Panc1 (cell line): ENCODE measurements at regions not wholly inside any gene's neighbourhood (a gene's known extent, or its start where the extent isn't known, plus 50 kb on each side); places are given as distances from the start of the nearest gene placed in this dataset.

Source experiments
- ATAC-seq: fragments of 200-7000 bp; cut with Tn5 transposase; 2 replicates; pipeline ENCODE4 v1.9.1; 2020; ENCODE audit warnings: mild to moderate bottlenecking, moderate library complexity
- BruUV-seq: library from RNA; stranded (reverse); fragments of 400-500 nt; replicated peaks from 2 replicates; lab custom pipeline; 2021; lab: Mats Ljungman, UMichigan
- CTCF ChIA-PET: fragments of 300-600 bp; sonication (Branson Sonifier 250); formaldehyde crosslinking; loops from one replicate; lab custom pipeline; 2022; ENCODE audit warnings: antibody characterized with exemption; lab: Charles Lee
- POLR2A ChIA-PET: fragments of 300-600 bp; sonication (Branson Sonifier 250); formaldehyde crosslinking; loops from one replicate; lab custom pipeline; 2022; ENCODE audit warnings: antibody characterized with exemption; lab: Charles Lee
- DNase-seq: peaks from one replicate; pipeline ENCODE4 v3.0.0-alpha.2; 2010; ENCODE audit warnings: low read depth, low spot score
- H3K27ac ChIP-seq: 2 replicates; pipeline ENCODE4 v1.5.1; 2011; ENCODE audit warnings: mild to moderate bottlenecking, low read length, inconsistent platforms
- H3K27me3 ChIP-seq: fragments of 200-500 bp; sonication (Bioruptor generic); 2 replicates; pipeline ENCODE4 v1.6.0; 2014; ENCODE audit warnings: low read length, inconsistent platforms; ENCODE audit not compliant: control insufficient read depth, insufficient read depth
- H3K36me3 ChIP-seq: fragments of 200-500 bp; sonication (Bioruptor generic); 2 replicates; pipeline ENCODE4 v1.5.1; 2014; ENCODE audit warnings: inconsistent platforms, mild to moderate bottlenecking, low read length, moderate library complexity; ENCODE audit not compliant: control insufficient read depth, insufficient read depth
- H3K4me1 ChIP-seq: 2 replicates; pipeline ENCODE4 v1.5.1; 2011; ENCODE audit warnings: inconsistent platforms, mild to moderate bottlenecking, low read length, moderate library complexity; ENCODE audit not compliant: control insufficient read depth, insufficient read depth
- H3K4me3 ChIP-seq, 2 experiments: 2 replicates each; pipeline ENCODE4 v1.5.1; 2011 to 2012; ENCODE audit warnings: low read depth in 2 of 2, low read length in 2 of 2, mild to moderate bottlenecking in 2 of 2, inconsistent platforms in 1 of 2, moderate library complexity in 1 of 2
- H3K9me3 ChIP-seq: fragments of 200-500 bp; sonication (Bioruptor generic); 2 replicates; pipeline ENCODE4 v1.5.1; 2014; ENCODE audit warnings: low read depth, mild to moderate bottlenecking, inconsistent platforms, low read length, moderate library complexity; ENCODE audit not compliant: control insufficient read depth, insufficient read depth
- CTCF ChIP-seq: fragments of 450-650 bp; IDR thresholded peaks from 2 replicates; pipeline ENCODE4 v1.5.1; 2017; ENCODE audit warnings: mild to moderate bottlenecking
- POLR2AphosphoS5 ChIP-seq: IDR thresholded peaks from 2 replicates; pipeline ENCODE4 v1.6.1; 2012; ENCODE audit warnings: mild to moderate bottlenecking, low read depth, low read length, moderate library complexity
- REST ChIP-seq, 2 experiments: IDR thresholded peaks; 2 replicates each; pipeline ENCODE4 v1.6.1; 2011 to 2012; ENCODE audit warnings: low read depth in 2 of 2, control low read depth in 1 of 2, low read length in 1 of 2, mild to moderate bottlenecking in 1 of 2, moderate library complexity in 1 of 2; ENCODE audit not compliant: insufficient read depth in 1 of 2
- SIN3A ChIP-seq: IDR thresholded peaks from 2 replicates; pipeline ENCODE4 v1.6.1; 2012; ENCODE audit warnings: low read depth, mild to moderate bottlenecking, low read length, moderate library complexity, borderline replicate concordance; ENCODE audit not compliant: insufficient read depth
- TCF7L2 ChIP-seq: IDR thresholded peaks from 2 replicates; pipeline ENCODE4 v1.6.1; 2011; ENCODE audit warnings: mild to moderate bottlenecking, low read depth, low read length, inconsistent platforms
- in situ Hi-C: cut with HindIII; loops from 2 replicates; pipeline ENCODE4 v1.10.0; 2016; ENCODE audit warnings: low sequenced_read_pairs, low pct_unique_long_range_greater_than_20kb
- intact Hi-C: fragments of 100-400 bp; cut with micrococcal nuclease; formaldehyde crosslinking; loops from one replicate; pipeline ENCODE4 v1.10.0; 2022; ENCODE audit not compliant: unreplicated experiment

- intact Hi-C loops, result no loop called here
- no peak overlapping the region for H3K4me3 ChIP-seq
- CTCF ChIA-PET, result no interaction called here
- no peaks in the 10 kb centered on the region for H3K36me3 ChIP-seq
- BruUV-seq, result no TSS peak
- DNase-seq (no peak), ATAC-seq (no peak)
- no peak for TF ChIP-seq CTCF
- no peak for TF ChIP-seq SIN3A
- no peak for TF ChIP-seq REST (IDR thresholded peaks at IDR 0.05; ENCODE audit: insufficient read depth in 1 of 2, low read depth in 2 of 2, low read length in 1 of 2)
- no peak for TF ChIP-seq TCF7L2
- no peak for TF ChIP-seq POLR2AphosphoS5
- H3K9me3 ChIP-seq, result no peaks in the 10 kb centered on the region
- in situ Hi-C loops, result no loop called here
- no peaks in the 10 kb centered on the region for H3K4me1 ChIP-seq
- H3K27me3 ChIP-seq, result no peaks in the 10 kb centered on the region
- H3K27ac ChIP-seq, result no peak overlapping the region
- POLR2A ChIA-PET, result no interaction called here
Measured at GRCh38 chr2:138185827-138186226, 221.6 kb downstream of the HNMT start.

GRCh38 chr2:138187221-138187620 lies 222.9 kb downstream of the HNMT start:
- H3K9me3 ChIP-seq, result no peaks in the 10 kb centered on the region
- no peak overlapping the region for H3K27ac ChIP-seq
- H3K36me3 ChIP-seq, result no peaks in the 10 kb centered on the region
- POLR2A ChIA-PET, result no interaction called here
- intact Hi-C loops, result no loop called here
- CTCF ChIA-PET, result no interaction called here
- no TSS peak for BruUV-seq
- TF ChIP-seq CTCF (no peak), TCF7L2 (no peak), SIN3A (no peak), POLR2AphosphoS5 (no peak), REST (IDR thresholded peaks at IDR 0.05; ENCODE audit: insufficient read depth in 1 of 2, low read depth in 2 of 2, low read length in 1 of 2) (no peak)
- H3K4me3 ChIP-seq, result no peak overlapping the region
- ATAC-seq (no peak), DNase-seq (no peak)
- in situ Hi-C loops, result no loop called here
- no peaks in the 10 kb centered on the region for H3K4me1 ChIP-seq
- H3K27me3 ChIP-seq, result no peaks in the 10 kb centered on the region
